ENCODE measurements at regions not wholly inside any gene's neighbourhood (a gene's known extent, or its start where the extent isn't known, plus 50 kb on each side); places are given as distances from the start of the nearest gene placed in this dataset.

GRCh38 chr7:69309601-69310000 is 288.7 kb upstream of the AUTS2 start:
- TF ChIP-seq EP300 (IDR thresholded peaks at IDR 0.05) (no peak), POLR2A (IDR thresholded peaks at IDR 0.05; ENCODE audit: low read depth) (no peak), POLR2AphosphoS5 (IDR thresholded peaks at IDR 0.05) (no peak)
- TF ChIP-seq, protein P1, sequence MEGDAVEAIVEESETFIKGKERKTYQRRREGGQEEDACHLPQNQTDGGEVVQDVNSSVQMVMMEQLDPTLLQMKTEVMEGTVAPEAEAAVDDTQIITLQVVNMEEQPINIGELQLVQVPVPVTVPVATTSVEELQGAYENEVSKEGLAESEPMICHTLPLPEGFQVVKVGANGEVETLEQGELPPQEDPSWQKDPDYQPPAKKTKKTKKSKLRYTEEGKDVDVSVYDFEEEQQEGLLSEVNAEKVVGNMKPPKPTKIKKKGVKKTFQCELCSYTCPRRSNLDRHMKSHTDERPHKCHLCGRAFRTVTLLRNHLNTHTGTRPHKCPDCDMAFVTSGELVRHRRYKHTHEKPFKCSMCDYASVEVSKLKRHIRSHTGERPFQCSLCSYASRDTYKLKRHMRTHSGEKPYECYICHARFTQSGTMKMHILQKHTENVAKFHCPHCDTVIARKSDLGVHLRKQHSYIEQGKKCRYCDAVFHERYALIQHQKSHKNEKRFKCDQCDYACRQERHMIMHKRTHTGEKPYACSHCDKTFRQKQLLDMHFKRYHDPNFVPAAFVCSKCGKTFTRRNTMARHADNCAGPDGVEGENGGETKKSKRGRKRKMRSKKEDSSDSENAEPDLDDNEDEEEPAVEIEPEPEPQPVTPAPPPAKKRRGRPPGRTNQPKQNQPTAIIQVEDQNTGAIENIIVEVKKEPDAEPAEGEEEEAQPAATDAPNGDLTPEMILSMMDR (IDR thresholded peaks at IDR 0.05) = no peak

Measured in esophagus muscularis mucosa (tissue), 4 donors.